Retina (tissue), 1 donor: ENCODE measurements at regions not wholly inside any gene's neighbourhood (a gene's known extent, or its start where the extent isn't known, plus 50 kb on each side); places are given as distances from the start of the nearest gene placed in this dataset.

Experiments
- DNase-seq: peaks from one replicate; pipeline ENCODE4 v3.0.0-alpha.2; 2016

GRCh38 chr6:51335543-51335942 lies 516.9 kb downstream of the TFAP2B start:
- DNase-seq: no peak

GRCh38 chr6:51336185-51336584 lies 517.5 kb downstream of the TFAP2B start:
- DNase-seq: no peak

- DNase-seq: no peak
Observed at GRCh38 chr6:51337277-51337676, 518.6 kb downstream of the TFAP2B start.

DNA sequence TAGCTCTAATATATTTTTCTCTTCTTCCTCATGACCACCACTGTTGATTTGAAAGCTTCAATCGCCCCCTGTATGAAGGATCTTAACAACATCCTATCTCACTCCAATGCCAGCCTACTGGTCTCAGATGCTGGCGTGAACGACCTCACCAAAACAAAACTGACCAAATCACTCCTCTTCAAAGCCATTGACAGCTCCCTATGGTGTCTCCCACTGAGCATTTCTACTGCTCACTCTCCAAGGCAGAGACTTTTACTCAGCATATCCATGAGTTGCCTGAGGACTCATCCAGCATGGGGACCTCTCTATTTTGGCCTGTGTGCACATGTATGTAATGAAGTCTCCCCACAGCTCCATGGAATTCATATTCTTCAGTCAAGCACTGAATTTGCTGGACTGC lies 520.4 kb downstream of the TFAP2B start:
- DNase-seq: no peak

- DNase-seq: no peak
Observed at GRCh38 chr6:51339728-51340127, 521.1 kb downstream of the TFAP2B start.

DNA sequence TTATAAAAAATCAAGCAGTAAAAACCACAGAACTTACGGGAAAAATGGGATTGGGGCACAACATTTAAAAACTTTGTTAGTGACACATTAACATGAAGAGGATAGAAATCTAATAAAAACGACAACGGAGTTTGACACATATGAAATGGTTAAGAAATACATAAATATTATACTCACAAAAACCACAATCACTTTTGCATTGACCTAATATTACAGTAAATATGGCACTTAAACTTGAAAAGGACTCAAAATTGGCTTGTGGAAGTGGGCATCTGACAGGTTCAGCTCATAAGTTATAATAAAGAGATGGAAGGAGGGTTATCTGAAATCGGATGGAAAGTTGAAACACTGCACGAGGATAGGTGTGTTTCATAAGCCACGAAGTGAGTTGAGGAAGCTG lies 523.7 kb downstream of the TFAP2B start:
- DNase-seq: no peak

- DNase-seq: no peak
Observed at GRCh38 chr6:51349857-51350256, 531.2 kb downstream of the TFAP2B start.

- DNase-seq: no peak
Observed at GRCh38 chr6:51350308-51350904, 531.7 kb downstream of the TFAP2B start.

DNA sequence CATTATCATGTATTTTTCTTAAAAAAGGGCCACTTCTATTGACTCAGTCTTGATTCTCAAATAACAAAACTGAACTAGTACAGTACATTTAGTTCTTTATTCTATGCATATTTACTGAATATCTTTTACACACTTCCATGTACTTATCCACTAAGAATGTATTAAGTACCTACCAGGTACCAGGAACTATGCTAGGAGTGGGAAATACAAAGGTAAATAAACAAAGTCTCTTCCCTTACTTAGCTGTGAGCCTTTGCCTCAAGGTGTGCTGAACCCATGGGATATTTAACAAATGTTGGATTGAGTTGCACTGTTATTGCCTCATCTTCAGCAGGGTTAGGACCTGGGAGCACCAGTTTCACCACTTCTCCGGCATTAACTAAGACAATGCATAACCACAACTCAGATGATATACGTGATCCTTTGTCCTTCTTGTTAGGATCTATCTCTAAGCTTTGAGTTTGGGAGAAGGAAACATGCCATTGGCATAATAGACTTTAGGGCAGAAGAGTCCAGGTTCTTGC lies 533.9 kb downstream of the TFAP2B start:
- DNase-seq: no peak

DNA sequence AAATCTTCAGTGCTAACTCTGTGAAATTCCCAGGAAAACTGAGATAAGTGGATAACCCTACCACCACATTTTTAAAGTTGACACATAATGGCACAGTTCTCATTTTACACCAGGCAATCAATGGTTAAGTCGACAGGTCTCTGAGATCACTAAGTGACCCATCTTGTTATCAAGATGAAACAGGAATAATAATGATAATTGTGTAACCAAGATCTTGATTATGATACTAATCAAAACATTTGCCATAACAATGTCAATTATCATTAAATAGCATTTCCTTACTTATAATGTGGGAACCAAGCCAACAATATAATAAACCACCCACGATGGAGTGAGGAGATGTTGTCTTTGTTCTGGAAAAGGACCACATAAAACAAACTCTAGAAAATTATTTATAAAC lies 541.6 kb downstream of the TFAP2B start:
- no peak for DNase-seq

GRCh38 chr6:51365566-51365965 lies 546.9 kb downstream of the TFAP2B start:
- DNase-seq: no peak

DNA sequence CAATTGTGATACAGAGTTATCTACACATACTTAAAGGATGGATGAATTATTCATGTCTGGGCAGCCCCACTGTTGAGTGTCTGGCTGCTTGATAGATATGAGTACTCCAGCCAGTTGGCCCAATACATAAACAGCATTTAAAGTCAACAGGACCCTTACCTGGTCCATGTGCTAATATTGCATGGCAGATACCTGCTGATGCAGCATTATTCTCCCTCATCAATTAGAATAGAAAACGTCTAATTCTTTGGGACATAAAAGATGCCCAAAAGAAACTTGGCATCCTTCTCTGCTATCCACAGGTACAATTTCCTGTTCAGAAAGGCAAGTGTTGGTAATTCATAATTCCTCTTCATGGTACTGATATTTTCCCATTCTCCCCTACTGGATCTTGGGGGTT lies 550.8 kb downstream of the TFAP2B start:
- no peak for DNase-seq

DNA sequence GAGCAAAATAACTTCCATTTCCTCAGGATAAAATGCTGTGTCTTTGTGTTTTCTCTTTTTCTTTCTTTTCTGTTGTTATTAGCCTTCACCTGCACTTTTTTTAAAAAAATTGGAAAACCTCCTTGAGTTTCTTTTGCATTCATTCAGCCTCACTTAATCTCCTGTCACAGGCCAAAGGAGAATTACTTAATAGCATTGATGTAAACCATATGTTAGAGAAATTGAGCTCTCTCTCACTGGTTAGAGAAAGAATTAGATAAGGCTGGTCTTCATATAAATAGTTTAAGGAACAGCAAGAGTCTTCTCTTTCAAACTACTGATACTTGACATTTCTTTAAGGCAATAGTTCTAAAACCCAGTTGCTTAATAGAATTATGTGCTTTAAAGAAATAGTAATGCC lies 564.2 kb downstream of the TFAP2B start:
- DNase-seq: no peak

GRCh38 chr6:51384736-51385135 lies 566.1 kb downstream of the TFAP2B start:
- no peak for DNase-seq

- no peak for DNase-seq
Observed at GRCh38 chr6:51386347-51386836, 567.7 kb downstream of the TFAP2B start.

DNA sequence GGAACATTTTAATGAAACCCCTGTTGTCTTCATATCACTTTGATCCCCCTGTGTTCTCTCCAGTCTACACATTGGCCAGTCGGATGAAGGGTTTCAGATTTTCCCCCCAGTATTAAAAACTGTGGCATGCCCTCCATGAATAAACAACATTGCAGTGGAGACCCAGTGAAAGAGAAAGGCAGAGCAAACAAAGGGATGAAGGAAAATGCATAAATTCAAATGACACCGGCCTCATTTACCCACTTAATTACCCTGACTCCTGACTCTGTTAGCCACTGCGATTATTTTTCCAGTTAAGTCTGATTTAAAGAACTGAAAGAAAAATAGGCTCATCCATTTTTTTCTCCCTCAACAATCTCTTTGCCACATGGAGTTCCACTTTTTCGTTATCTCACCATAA lies 569.2 kb downstream of the TFAP2B start:
- DNase-seq: no peak

DNA sequence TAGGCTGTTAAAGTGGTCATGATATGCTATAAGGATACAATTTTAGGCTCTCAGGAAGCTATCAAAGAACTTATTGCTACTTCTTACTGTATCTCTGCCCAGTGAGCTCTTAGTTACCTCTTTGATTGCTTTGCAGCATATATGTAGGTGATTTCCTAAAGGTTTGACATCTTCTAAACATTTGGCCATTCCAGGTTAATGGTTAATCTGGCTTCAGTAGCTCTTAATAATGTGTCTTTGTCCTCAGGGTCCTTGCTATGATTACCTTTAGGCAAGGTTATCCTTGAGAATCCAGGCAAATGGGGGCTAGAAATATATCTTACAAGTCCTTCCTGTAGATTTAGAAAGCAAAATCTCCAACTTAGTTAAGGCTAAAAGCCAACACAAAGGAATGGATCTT lies 575.4 kb downstream of the TFAP2B start:
- DNase-seq: no peak

- no peak for DNase-seq
Observed at GRCh38 chr6:51396583-51396982, 577.9 kb downstream of the TFAP2B start.

DNA sequence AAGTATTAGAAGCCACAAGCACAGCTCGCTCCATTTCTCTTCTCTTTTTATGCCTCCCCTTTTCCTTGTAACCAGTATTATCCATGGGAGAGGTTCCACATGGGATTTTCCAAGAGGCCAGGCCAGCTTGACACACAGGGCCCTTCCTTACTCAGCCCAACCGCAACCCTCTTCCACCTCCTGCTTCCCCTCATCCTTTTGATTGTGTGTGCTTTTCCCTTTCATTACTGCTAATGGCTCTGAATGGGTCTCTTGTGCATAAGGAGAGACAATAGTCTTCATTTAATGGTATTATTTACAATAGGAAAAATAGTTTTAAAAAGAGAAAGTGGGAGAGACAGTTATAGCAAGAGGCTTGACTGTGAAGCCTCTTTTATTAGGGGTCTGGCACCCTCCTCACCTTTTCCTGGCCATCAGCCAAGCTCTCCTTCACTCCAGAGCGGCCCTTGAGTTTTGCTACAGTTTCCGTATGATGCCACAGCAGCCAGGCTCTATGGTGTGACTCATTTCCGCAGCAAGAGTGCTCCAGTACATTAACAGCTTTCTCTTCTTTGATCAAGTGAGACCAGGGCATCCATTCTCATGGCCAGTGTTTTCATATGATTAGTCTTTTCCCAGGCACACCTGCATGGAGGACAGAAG lies 579.5 kb downstream of the TFAP2B start:
- no peak for DNase-seq

DNA sequence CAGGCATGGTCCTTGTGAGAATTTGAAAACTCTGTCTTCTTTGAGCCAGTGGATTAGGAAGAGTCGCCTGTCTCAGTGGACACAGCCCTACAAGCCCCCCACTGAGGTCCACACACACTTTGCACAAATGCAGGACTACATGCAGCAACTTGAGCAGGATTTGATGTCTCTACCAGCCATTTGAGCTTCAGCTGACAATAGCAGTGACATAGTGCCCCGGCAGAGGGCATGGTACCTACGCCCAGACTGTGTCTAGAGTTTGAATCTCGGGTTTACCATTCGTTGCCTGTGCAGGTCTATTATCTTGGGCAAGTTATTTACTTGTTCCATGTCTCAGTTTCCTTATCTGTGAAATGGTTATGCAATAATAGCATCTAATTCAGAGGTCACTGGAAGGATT lies 580.1 kb downstream of the TFAP2B start:
- no peak for DNase-seq

- no peak for DNase-seq
Observed at GRCh38 chr6:51410453-51410852, 591.8 kb downstream of the TFAP2B start.

DNA sequence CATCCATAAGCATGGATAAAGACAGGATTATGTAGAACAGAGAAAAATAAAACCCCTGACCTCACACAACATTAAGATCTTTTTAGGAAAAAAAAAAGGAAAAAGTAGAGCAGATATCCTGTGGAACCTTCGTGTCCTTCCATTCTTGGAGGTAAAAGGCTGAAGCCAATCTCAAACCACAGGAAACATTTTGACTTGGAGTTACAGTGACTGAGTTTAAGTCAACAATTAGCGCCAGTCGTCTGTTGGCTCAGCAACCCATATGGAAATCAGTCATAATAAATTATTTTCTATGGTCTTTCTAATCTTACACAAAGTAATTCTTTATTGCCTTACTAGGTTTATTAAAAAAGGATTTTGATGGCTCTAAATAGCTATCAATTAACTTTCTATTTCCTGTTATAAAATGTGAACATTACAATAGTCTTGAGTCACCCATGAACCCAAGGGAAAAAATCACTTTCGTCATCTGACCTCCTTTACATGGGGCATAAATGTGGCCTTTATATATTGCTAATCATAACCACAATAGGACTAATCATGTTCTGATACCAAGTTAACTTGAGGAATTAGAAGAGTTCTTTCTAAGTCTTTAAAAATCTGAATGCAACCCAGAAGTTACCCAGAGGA lies 592.9 kb downstream of the TFAP2B start:
- DNase-seq: no peak

DNA sequence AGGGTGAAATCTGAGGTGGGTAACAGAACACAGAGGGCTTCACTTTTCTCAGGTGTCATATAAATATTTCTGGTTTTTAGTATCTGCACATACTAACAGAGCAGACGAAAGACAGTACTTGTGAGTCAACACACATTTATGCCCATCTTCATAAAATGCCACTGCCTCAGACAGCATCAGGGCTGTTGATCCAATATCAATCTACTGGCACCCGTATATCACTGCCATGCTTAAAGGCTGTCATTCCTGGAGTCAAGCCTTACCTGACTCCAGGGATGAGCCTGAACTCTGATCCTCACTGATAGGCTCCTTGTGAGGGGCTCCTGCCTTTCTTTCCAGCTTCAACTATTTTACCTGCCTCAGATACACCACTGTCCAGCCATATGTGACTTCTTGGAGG lies 595.7 kb downstream of the TFAP2B start:
- no peak for DNase-seq

- no peak for DNase-seq
Observed at GRCh38 chr6:51415501-51415900, 596.8 kb downstream of the TFAP2B start.
